Epithelial cell of esophagus (primary cell): ENCODE measurements at regions not wholly inside any gene's neighbourhood (a gene's known extent, or its start where the extent isn't known, plus 50 kb on each side); places are given as distances from the start of the nearest gene placed in this dataset.
"Not testable (repeated sequence)": the region's sequence is repeated elsewhere in the genome, so short reads cannot be mapped to it uniquely, and the experiment has no call there.

Source experiments
- DNase-seq: peaks from one replicate; pipeline ENCODE4 v3.0.0; 2010; ENCODE audit warnings: low read depth
- H3K4me3 ChIP-seq: 2 replicates; pipeline ENCODE4 v1.5.1; 2011; ENCODE audit warnings: mild to moderate bottlenecking, low read length, control low read depth
- CTCF ChIP-seq: IDR thresholded peaks from 2 replicates; pipeline ENCODE4 v1.5.1; 2011; ENCODE audit warnings: low read depth, mild to moderate bottlenecking, low read length, control low read depth, inconsistent platforms; ENCODE audit not compliant: insufficient read depth; ENCODE audit errors: missing control alignments

GRCh38 chr12:31162896-31163560 is 89.4 kb downstream of the DDX11 start:
- H3K4me3 ChIP-seq, DNase-seq: not testable (repeated sequence)

- not testable (repeated sequence) for H3K4me3 ChIP-seq, DNase-seq
Measured at GRCh38 chr12:31174293-31174692, 100.6 kb downstream of the DDX11 start.

- not testable (repeated sequence) for DNase-seq, H3K4me3 ChIP-seq
- TF ChIP-seq CTCF: peak; percentile 34
Measured at GRCh38 chr12:31177514-31177913, 103.9 kb downstream of the DDX11 start.

- not testable (repeated sequence) for H3K4me3 ChIP-seq, DNase-seq
Measured at GRCh38 chr12:31178875-31179274, 105.2 kb downstream of the DDX11 start.

- DNase-seq, H3K4me3 ChIP-seq: not testable (repeated sequence)
Measured at GRCh38 chr12:31179627-31180237, 106.1 kb downstream of the DDX11 start.

- not testable (repeated sequence) for H3K4me3 ChIP-seq, DNase-seq
Measured at GRCh38 chr12:31182571-31182970, 108.9 kb downstream of the DDX11 start.

GRCh38 chr12:31183107-31183506 is 109.4 kb downstream of the DDX11 start:
- H3K4me3 ChIP-seq, DNase-seq: not testable (repeated sequence)

GRCh38 chr12:31183899-31184298 is 110.2 kb downstream of the DDX11 start:
- DNase-seq: not testable (repeated sequence)

GRCh38 chr12:31184667-31185066 is 111.0 kb downstream of the DDX11 start:
- H3K4me3 ChIP-seq, DNase-seq: not testable (repeated sequence)

More at GRCh38 chr12:31183899-31184298, 110.2 kb downstream of the DDX11 start:
- not testable (repeated sequence) for H3K4me3 ChIP-seq

- DNase-seq: peak; percentile 30
- not testable (repeated sequence) for H3K4me3 ChIP-seq
Measured at GRCh38 chr12:31192689-31193088, 119.0 kb downstream of the DDX11 start.

GRCh38 chr12:31195620-31196019 is 122.0 kb downstream of the DDX11 start:
- DNase-seq, H3K4me3 ChIP-seq: not testable (repeated sequence)

GRCh38 chr12:31199476-31199875 is 125.8 kb downstream of the DDX11 start:
- H3K4me3 ChIP-seq, DNase-seq: not testable (repeated sequence)

GRCh38 chr12:31201382-31201781 is 124.6 kb downstream of the SINHCAF start:
- TF ChIP-seq CTCF: no peak
- DNase-seq: no peak
- no peak overlapping the region for H3K4me3 ChIP-seq
